ENCODE measurements at regions not wholly inside any gene's neighbourhood (a gene's known extent, or its start where the extent isn't known, plus 50 kb on each side); places are given as distances from the start of the nearest gene placed in this dataset.
"Not testable (repeated sequence)": the region's sequence is repeated elsewhere in the genome, so short reads cannot be mapped to it uniquely, and the experiment has no call there.

DNA sequence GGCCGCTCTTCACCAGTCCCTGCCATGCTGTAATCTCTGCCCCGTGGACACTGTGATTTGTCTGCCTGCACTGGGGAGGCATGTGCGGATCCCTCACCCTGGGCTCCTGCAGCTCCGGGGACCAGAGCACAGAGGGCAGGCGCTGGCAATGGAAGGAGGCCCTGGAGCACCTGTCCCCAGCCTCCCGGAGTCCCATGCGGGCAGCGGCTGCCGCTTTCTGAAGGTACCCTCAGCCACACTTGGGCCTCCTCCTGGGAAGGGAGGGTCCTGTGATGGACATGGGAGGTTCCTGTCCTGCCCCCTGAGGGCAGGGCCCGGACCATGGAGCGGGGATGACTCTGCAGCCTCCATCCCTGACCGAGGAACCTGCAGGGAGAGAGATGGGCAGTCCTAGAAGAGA, 297.4 kb upstream of the SFSWAP start:
- no peak for DNase-seq (ENCODE audit: low read depth in 2 of 2)

DNA sequence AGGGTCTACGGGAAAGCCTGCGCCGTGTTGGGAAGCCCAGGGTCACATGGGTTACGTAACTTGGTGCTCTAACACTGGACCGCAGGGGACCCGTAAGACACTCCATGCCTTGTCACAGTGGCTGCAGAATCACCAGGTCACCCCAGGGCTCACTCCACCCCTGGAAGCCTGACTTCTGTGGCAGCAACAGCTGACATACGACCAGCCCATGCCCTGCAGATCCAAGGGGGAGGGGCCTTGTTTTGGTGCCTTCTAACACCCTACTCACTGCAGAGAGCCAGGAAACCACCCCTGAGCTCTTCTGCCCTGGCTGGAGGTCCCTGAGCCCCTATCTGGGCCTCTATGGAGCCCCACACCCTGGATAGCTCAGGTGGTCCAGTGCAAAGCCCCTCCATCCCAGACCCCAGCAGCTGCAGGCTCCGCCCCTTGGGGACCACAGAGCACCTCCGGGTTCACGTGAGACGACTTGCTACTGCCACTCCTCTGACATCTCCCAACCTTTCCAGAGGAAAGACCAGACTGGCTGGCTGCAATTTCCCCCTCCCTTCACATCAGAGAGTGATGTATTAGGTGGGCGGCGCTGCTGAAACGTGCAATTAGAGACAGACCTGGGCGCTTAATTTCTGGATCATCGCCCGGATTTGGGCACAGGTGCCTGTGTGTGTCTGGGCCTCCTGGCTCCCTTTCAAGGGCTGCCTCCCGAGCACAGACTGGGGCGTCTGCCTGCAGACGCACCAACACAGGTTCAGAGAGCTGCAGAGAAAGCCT, 296.6 kb upstream of the SFSWAP start:
- not testable (repeated sequence) for DNase-seq (ENCODE audit: low read depth in 2 of 2)

DNA sequence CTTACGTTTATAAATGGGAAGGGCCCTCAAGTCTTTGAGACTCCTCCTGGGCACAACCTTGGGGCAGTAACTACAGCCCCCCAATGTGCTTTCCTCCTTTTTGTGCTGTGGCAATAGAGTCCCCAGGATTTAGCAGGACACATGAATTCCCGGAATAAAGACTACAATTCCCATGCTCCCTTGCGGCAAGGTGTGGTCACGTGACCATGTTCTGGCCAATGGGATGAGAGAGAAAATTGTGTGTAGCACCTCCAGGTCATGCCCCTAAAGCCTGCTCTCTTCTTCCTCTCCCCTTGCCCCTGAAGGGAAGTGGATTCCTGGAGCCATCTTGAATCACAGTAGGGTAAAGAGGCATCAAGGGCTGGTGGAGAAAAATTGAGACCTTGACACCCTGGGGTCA, 295.1 kb upstream of the SFSWAP start:
- DNase-seq (ENCODE audit: low read depth in 2 of 2), result no peak

DNA sequence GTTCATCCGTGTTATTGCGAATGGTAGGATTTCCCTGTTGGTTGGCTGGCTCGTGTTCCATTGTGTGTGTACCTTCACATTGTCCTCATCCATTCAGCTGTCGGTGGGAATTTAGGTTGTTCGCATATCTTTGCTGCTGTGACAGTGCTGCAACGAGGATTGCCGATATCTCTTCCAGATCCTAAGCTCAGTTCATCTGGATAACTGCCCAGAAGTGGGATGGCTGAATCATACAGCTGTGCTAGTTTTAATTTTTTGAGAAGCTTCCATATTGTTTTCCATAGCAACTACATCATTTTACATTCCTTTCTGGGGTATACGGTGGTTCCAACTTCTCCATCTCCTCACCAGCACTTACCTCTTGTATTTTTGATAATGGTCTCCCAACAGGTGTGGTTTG, 292.8 kb upstream of the SFSWAP start:
- no peak for DNase-seq (ENCODE audit: low read depth in 2 of 2)

DNA sequence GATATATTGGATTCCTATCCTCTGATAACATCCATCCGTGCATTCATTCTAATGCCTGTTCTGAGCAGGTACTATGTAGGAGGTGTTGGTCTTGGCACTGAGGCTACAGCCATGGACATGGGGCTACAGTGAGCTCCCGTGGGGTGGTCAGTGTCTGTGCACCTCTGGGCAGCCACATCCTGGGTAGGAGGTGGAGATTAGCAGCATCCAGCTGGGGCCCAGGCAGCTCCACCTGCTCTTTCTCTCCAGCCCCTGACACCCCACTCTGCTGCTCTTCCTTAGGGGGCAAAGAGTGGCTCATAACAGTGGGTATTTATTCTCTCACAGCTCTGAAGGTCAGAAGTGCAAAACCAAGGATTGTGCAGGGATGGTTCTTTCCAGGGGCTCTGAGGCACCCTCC, 292.0 kb upstream of the SFSWAP start:
- DNase-seq (ENCODE audit: low read depth in 2 of 2), result no peak

DNA sequence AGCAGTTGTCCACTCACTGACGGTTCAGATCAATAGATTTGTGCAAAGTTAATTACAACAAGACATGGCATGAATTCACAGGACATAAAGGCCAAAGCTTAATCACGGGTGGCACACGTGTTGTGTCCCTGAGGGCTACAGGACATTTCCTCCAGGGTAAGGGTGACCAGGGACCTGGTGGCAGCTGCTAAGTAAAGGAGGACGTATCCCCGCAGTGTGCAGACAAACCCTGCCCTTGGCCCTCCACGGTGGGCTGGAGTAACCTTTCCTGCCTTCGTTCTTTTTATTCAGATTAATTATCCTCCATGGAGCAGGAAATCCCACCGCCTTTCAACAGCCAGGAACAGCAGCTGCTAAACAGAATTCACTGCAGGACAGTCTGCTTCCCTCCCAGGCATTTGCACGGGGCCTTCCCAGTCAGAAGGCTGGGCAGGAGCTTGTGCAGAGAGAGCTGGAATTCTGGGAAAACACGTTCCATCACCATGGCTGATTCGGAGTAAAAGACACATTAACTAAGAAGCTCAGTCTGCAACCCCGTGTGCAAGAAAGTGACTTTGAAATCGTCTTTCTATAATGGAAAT, 289.9 kb upstream of the SFSWAP start:
- no peak for DNase-seq (ENCODE audit: low read depth in 2 of 2)

DNA sequence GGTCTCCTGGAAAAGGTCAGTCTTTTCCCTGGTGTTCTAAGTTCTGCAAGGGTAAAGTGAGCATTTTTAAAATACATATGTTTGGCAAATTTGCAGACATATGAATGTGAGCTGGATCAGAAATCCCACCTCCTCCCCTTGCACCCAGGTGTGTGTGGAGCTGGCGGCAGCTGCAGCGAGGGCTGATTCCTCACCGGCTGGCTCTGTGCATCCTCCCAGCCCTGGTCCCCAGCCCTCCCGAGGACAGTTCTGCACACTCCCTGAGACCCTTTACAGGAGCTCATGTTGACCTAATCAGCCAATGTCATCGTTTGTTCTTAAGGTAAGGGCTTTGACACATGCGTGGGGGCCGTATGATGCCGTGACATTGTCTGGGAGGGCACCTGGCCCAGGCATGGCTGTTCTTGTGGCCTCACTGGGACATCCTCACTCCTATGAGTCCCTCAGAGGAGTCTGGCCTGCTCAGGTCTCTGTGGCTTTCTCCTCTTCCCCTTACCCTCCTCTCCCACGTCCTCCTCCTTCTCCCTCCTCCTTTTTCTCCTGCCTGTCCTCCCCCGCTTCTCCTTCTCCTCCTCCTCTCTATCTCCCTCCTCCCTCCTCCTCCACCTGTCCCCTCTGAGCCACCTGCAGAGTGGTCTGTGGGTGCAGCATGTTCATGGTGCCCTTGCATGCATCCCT, 289.2 kb upstream of the SFSWAP start:
- no peak for DNase-seq (ENCODE audit: low read depth in 2 of 2)

DNA sequence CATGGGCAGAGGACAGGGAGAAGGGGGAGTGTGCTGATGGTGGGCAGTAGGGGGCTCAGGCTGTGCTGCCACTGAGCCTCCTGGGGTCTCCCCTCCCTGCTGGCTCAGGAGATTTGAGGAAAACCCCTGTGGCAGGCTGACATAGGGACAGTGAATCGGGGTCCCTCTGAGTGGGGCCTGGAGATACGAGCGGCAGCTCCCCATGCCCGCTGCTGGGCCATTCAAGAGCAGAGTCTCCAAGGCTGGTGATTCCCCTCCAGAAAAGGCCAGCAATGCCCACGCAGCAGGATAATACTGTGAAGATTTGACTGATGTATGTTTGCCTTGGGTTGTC, 288.7 kb upstream of the SFSWAP start:
- no peak for DNase-seq (ENCODE audit: low read depth in 2 of 2)

DNA sequence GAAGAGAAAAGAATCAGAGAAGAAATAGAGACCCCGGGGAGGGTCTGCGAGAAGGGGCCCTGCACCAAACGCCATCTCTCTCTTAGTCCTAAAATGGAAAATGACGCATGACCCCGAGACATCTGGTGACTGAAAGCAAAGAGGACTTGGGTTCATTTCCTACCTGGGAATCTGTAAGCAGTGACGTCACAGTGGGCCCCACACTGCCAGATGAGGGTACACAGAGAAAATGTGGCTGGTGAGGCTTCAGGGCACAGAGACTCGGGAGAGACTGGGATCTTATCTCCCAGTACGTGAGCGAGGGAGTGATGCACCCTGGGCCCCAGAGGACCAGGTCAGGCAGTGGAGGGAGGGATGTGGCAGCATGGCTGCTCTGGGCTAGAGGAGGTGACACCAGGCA, 288.1 kb upstream of the SFSWAP start:
- no peak for DNase-seq (ENCODE audit: low read depth in 2 of 2)

DNA sequence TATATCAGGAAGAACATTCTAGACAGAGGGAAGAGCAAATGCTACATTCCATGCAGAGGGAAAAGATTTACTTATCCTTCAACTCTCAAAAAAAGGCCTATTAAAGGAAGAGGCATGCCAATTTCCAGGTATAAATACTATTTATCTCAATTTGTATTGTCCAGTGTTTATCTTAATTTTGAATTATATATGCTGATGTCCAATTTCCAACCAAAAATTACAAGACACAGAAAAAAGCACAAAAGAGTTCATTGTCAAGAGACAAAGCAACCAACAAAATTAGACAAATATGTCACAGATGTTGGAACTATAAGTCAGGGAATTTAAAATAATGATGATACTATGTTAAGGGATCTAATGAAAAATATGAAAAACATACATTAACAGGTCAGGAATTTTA, 286.6 kb upstream of the SFSWAP start:
- DNase-seq (ENCODE audit: low read depth in 2 of 2), result no peak

DNA sequence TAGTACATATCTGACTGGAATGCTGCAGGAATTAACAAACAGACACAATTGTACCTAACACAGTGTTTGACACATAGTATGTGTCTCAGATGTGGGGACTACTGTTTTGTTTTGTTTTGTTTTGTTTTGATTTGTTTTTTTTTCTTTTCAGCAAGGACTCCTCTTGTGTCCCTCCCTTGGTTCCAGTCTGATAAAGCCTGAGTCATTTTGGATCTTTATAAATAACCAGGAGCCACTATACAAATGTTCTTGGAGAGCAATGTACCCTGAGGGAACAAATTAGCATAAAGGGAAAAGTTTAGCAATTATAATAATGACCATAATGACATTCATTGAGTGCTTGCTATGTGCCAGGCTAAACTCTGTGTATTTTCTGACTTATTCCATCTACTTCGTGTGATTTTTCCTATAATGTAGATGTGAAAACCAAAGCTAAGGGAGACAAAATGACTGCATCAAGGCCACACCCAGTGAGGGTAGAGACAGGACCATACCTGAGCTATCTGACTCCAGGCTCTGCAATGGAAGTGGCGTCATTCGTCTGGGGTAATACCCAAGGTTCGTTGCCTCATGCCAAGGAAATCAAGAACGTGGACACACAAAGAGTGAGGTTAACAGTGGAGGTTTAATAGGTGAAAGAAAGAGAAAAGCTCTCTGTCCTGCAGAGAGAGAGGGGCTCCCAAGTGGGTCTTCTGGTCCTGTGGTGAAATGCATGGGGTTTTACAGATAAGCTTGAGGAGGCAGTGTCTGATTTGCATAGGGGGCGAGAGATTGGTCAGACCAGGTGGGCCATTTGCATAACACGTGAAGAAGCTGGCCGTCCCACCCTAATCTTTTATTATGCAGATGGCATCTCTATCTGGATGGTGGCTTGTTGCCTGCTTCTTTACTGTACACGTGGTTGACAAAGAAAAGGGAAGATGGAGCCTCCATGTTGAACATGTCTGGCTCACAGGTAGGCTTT, 285.5 kb upstream of the SFSWAP start:
- no peak for DNase-seq (ENCODE audit: low read depth in 2 of 2)

DNA sequence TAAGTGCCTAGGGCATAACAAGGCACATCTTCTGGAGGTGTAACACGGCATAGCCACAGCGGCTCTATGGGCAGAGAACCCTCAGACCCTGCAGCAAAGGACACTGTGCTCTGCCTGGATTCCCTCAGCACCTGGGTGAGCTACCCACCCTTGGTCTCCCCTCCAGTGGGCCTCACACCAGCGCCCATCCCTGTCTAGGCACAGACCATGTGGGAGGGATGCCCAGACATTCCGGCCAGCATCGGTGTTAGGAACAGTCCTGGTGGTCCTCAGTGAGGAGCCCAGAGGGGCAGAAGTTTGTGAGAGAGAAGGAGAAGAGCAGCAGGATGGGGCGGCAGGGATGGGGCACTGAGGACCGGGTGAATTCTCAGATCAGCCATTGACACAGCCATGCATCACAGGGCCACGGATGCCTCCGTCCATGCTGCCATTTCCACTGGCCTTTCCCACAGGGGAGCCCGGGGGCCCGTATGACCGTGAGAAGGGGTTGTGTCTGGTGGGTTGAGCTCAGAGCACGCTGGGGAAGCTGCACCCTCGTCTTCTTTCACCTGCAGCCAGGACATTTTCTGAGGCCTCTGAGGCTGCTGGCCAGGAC, 282.7 kb upstream of the SFSWAP start:
- no peak for DNase-seq (ENCODE audit: low read depth in 2 of 2)

DNA sequence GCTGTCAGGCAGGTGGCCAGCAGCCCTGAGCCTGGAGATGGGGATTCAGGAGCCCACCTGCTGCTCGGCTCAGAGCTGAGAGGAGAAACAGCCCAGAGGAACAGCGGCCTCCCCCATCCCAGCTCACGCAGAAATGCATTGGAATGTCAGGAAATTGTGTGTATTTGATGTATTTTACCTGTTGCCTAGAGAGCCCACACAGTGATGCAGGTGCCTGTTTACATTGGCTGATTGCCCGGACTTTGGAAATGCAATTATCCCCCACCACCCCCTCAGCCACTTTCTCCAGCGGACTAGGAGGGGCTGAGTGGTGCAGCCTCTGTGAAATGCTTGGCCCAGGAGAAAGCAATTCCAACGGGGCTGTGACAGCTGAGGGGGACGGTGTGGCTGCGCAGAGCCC, 281.7 kb upstream of the SFSWAP start:
- not testable (repeated sequence) for DNase-seq (ENCODE audit: low read depth in 2 of 2)

DNA sequence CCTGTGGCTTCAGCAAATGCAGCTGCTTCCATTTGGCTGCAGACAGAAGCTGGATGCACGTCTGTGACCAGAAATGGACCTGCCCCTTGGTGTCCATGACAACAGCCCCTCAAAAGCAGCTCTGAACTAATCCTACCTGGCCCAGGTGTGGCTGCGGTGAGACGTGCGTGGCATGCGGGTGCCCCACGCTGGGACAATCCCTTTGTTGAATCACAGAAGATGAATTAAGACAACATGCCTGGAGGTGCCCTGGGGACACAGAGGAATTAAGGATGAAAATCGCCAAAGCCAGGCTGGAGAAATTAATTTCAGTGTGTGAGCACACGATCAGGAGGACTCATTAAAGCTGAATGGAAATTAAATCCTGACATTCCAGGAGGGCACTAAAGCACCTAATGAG, 281.2 kb upstream of the SFSWAP start:
- DNase-seq (ENCODE audit: low read depth in 2 of 2), result not testable (repeated sequence)

DNA sequence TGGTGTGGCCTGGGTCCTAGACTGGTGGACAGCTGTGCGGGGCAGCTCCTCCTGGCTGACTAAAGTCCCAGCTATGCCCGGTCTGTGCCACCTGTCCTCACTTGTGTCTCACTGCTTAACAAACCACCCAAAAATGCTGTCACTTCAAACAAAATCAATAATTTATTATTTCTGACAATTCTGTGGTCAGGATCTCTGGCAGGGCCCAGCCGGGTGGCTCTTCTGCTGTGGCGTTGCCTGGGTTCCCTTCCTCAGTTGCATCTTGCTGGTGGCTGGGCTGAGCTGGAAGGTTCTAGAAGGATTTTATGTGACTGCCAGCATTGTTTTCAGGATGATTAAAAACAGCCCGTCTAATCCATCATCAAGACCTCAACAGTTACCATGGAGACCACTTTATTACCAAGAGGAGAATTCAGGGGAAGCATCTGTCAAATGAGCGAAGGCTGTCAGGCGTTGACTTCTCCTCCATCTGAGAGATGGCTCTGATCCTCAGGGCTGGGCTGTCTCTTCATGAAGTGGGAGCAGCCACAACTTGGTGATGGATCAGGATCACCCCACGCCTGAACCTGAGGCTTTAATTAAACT, 280.6 kb upstream of the SFSWAP start:
- DNase-seq (ENCODE audit: low read depth in 2 of 2), result no peak

DNA sequence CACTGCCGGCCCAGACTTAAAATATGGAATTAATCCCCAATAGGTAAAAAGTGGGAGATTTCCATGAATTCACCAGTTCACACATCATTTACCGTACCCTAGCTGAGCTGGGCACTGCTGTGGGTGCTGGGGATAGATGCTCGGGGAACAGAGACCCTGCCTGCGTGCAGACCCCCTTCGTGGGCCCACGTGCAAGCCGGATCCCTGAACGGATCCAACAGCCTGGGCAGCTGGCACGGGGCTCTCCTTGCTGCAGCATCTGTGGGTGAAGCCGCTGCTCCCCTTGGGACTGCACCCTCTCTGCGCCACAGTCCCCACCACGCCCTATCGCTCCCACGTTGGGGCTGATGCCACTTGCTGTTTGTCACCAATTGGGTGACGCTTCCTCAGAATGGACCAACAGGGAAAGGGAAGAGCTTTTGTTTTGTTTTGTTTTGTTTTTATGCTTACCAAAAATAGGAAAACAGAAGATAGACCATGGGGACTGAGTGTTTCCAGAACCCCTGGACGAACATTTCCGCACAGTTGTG, 279.7 kb upstream of the SFSWAP start:
- DNase-seq (ENCODE audit: low read depth in 2 of 2), result not testable (repeated sequence)

DNA sequence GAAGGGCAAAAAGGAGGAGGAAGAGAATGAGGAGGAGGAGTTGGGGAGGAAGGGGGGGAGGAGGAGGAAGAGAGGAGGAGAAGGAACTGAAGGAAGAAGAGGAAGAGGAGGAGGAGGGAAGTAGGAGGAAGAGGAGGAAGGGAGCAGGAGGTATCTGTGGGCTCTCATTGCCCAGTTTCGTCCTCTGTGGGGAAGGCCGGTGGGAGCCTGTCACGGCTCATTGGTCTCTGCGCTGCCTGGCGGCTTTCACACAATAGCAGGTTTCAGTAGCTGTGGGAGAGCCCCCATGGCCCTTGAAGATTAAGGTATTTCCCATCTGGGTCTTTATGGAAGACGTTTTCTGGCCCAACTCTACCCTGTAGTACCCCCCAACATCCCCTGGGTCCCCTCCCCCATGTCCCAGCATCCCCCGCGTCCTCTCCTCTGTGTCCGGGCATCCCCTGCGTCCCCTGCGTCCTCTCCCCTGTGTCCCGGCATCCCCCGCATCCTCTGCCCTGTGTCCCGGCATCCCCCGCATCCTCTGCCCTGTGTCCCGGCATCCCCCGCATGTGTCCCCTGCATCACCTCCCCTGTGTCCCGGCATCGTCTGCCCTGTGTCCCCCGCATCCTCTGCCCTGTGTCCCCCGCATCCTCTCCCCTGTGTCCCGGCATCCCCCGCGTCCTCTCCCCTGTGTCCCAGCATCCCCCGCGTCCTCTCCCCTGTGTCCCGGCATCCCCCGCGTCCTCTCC, 278.2 kb upstream of the SFSWAP start:
- no peak for DNase-seq (ENCODE audit: low read depth in 2 of 2)

DNA sequence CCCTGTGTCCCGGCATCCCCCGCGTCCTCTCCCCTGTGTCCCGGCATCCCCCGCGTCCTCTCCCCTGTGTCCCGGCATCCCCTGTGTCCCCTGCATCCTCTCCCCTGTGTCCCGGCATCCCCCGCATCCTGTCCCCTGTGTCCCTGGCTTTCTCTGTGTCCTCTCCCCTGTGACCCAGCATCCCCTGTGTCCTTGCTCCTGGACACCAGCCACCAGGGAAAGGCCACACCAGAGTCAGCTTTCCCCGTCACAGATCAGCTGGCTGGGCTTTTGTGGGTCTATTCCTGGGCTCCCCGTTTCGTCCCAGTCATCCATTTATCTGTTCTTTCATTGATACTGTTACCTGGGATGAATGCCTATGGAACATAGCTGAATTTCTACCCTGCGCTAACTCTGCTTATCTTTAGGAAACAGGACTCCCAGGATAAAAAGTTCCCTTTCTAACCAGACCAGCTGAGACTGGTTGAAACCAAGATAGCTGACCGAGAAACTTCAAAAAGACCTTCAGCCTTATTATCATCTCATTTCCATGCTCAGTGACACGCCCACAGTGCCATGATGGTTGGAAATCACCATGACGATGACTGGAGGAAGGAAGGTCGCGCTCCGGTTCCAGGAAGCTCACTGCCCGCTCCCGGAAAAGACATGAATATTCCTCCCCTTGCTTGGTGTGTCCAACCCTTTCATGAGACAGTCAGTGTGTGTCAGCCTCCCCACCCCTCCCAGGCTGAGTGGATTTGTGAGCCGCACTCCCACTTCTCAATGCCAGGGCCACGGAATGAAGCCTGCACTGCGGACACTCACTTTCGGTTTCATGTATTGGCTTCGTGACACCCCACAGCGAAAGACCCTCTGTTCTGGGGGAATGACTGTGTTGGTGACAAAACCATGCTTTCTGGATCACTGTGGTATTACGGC, 276.4 kb upstream of the SFSWAP start:
- no peak for DNase-seq (ENCODE audit: low read depth in 2 of 2)

Measured in stimulated activated CD4-positive, alpha-beta T cell treated with anti-CD3 and anti-CD28 coated beads, Interleukin-12 subunit alpha, Interleukin-12 subunit beta, amount 100 ng/mL, for 24 hours (primary cell).